DMS53 (cell line): ENCODE measurements at regions not wholly inside any gene's neighbourhood (a gene's known extent, or its start where the extent isn't known, plus 50 kb on each side); places are given as distances from the start of the nearest gene placed in this dataset.

Source experiments
- DNase-seq: peaks from one replicate; lab custom pipeline; 2025; lab: John Stamatoyannopoulos, UW

DNA sequence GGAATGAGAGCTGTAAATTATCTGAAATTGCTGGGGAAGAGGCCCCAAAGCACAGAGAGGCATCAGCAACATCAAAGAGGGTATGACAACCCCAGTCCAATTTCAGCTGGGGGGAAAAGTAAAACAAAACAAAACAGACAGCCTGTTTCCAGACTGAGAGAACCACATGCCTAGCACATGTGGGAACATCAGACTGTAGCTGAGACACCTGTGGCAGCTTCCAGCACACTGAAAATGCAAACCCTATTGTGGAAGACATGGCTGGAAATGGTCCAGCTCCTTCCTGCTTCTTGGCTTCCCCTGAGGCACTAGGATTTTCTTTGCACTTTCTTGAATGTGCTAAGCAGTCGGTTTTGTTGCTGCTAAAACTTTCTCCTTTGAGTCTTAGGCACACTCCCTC is 240.9 kb upstream of the STS start:
- DNase-seq: no peak

DNA sequence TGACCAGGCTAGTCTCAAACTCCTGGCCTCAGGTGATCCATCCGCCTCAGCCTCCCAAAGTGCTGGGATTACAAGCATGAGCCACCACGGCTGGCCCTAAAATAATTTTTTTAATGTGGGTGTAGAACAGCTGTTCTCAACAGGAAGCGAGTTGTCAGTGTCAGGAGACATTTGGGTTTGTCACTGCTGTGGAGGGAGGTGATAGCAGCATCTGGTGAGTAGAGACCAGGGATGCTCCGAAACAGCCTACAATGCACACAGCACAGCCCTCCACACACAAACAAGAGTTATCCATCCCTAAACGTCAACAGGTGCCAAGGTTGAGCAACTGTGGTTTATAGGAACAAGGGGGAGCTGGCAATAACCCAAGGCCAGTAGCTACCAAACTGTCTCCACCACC is 243.4 kb upstream of the STS start:
- no peak for DNase-seq

DNA sequence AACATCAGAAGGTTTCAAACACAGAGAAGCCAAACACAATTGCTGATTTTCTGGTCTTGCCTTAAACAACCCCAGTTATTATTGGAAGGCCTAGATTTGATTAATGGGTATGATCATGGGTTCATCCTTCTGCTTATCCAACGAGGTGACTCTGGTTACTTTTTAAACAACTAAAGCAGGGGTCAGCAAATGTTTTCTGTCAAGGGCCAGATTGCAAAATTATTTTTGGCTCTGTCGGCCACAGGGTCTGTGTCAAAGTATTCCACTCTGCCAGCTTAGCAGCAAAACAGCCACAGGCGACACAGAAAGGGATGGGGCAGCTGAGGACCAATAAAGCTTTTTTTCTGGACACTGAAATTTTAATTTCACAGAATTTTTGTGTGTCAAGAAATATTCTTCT is 249.1 kb upstream of the STS start:
- no peak for DNase-seq

DNA sequence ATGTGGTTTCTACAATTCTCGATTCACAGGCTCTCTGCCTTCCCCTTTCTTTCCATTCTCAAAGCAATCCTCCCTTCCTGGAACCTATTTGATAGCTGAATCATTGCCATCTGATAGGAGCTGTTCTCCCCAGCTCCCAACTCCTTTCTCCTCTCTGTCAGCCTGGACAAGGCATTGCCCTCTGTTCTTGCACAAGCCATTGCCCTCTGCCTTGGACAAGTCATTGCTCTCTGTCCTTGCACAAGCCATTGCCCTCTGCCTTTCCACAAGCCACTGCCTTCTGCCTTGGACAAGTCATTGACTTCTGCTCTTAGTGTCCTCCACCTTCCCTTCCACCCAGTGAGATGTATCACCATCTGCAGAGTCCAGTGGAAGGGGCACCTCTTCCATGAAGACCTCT is 256.1 kb upstream of the STS start:
- no peak for DNase-seq

GRCh38 chrX:6890544-6891261 is 256.8 kb upstream of the STS start:
- DNase-seq: peak; percentile 7

- DNase-seq: peak; percentile 7
Observed at GRCh38 chrX:6885909-6886308, 261.6 kb upstream of the STS start.

DNA sequence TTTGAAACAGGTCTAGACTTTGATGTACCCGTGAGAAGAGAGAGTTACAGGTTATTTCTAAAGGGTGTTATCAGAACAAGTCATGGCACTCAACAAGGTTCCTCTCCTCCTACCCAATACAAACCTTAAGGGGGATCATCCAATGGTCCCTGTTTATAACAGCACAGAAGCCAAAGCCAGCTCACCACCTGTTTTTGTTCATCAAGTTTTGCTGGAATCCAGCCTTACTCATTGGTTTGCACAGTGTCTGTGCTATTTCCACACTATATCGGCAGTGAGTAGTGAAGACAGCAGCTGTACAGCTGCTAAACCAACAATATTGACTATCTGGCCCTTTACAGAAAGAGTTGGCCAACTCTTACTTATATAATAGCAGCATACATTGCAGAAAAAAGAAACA is 262.1 kb upstream of the STS start:
- DNase-seq: no peak

GRCh38 chrX:6861456-6861855 is 286.1 kb upstream of the STS start:
- DNase-seq: no peak

- DNase-seq: no peak
Observed at GRCh38 chrX:6857749-6858148, 289.8 kb upstream of the STS start.

- no peak for DNase-seq
Observed at GRCh38 chrX:6856471-6856870, 291.0 kb upstream of the STS start.

GRCh38 chrX:6852869-6853268 is 294.6 kb upstream of the STS start:
- DNase-seq: no peak

DNA sequence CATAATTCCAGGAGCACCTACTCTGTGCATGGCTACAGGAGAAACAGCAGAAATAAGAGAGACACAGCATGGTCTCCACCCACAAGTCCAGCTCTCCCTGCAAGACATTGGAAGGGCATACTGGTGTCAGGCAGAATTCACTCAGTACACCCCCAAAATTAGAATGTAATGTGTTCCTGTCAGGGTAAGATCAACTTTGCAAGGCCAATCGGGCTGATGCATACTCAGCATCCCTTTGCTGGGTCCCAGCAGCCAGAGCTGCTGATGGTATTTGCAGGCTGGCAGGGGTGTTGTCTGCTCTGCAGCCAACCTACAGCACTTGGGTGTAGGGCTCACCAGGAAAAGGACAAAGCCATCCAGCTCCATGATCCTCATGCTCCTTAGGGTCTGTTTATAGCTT is 295.4 kb upstream of the STS start:
- DNase-seq: no peak

GRCh38 chrX:6851140-6851539 is 296.4 kb upstream of the STS start:
- DNase-seq: no peak

GRCh38 chrX:6849716-6850414 is 297.6 kb upstream of the STS start:
- DNase-seq: no peak

DNA sequence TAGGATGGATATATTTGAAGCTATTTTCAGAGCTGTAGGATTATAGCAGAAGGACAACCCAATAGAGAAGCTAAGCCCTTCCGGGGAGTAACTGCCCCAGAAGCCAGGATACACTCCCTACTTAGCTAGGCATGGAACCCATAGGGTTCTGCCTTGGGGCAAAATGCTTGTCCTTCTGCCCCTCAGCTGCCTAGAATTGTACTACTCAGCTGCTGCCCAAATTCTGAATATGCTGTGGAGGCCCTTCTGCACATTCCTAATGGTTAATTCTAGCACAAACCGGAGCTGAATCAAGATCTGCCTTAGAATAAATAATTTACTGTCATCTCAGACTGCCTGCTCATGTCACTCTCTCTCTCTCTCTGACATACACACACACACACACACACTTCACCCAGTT is 297.7 kb upstream of the VCX3A start:
- DNase-seq: no peak

DNA sequence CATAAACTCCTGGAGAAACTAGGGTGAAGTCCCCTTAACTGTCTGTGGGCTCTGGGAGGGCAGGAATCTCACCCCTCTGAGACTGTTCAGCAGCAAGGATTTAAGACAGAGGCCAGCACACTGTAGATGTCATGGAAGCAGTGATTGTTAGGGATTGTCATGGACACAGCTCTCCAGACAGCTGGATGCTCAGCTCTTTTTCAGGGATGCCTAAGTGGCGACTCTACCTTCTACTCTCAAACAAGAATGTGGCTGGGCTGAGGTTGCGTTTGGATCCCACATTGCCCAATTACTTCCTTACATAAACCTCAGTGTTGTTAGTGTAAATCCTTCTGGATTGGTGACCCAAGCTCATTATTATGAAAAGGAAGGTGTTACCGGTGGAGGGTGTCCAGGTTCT is 291.9 kb upstream of the VCX3A start:
- DNase-seq: no peak

GRCh38 chrX:6821730-6822129 is 286.8 kb upstream of the VCX3A start:
- no peak for DNase-seq

DNA sequence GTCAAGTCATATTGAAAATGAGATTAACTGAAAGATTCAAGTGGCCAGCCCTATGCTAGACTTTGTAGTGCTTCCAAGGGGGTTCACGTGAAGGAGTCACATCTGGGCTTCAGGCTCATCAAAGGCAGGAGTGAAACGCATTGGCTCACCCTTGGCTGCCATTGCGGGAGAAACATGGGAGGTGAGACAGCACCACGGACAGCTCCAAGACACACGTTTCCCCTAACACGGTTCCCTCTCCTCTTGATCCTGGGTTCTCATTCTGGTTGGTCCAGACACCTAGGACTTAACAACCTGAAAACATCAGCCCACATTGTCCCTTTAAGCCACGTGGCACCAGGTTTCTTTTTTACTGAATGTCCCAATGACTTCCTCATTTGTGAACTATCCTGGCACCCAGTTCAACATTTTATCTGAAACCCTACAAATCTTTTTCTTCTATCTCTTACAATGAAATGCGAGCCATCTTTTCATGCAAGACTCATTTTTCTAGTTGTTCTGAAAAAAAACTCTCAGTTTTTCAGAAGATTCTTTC is 279.0 kb upstream of the VCX3A start:
- DNase-seq: no peak

DNA sequence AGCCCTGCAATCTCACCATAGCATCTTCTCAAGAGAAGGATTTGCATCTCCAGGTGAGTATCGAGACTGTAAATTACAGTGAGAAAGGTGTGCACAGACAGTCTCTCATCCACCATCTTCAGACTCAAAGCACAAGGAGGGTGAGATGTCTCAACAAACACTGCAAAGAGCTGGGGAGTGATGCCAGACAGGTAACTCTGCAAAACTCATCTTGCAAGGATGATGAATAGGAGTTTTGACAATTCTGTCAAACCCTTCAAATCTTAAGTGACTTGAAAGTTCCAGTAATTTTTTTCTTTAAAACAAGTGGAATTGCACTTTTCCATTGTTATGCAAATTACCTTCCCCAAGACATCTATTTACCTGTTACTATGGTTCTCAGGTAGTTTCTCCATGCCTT is 277.2 kb upstream of the VCX3A start:
- no peak for DNase-seq

DNA sequence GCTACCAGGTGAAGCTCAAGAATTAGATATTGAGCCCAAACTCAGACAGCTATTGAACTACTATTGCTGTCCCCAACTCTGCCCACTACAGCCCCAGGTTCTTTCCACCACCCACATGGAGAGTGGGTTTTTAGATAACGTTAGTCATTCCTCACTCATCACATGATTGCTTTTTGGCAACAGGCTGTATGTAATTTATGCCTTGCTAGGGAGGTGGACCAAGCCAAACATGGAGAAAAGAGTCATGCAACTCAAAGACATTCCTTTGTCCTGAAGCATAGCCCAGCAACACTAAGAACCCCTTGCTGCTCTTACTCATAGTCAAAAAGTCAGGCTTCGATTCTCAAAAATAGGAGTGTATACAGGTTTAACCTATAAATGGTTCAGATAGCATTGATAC is 275.9 kb upstream of the VCX3A start:
- DNase-seq: no peak

- DNase-seq: no peak
Observed at GRCh38 chrX:6803607-6804006, 268.7 kb upstream of the VCX3A start.

DNA sequence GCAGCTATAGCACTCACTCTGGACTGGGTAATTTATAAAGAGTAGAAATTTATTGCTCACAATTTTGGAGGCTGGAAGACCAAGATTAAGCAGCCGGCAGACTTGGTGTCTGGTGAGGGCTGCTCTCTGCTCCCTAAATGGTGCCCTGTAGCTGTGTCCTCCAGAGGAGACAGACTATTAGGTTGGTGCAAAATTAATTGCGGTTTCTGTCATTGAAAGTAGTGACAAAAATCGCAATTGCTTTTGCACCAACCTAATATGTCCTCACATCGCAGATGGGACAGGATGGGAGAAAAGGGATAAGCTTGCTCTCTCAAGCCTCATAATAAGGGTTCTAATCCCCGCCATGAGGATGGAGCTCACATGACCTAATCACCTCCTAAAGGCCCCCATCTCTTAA is 258.1 kb upstream of the VCX3A start:
- no peak for DNase-seq

DNA sequence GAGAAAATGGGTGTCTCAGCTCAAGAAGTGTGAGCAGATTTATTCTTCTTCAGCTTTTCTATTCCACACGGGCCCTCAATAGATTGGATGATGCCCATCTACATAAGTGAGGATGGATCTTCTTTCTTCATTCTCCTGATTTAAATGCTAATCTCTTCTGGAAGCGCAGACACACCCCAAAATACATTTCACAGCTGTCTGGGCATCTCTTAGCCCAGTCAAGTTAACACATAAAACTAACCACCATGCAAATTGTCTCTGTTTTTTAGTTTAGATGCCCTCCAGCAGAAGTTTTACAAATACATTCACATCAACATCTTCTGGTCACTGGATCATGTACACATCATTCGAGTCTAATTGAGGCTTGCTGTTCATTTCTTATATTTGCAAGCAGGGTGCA is 249.0 kb upstream of the VCX3A start:
- no peak for DNase-seq

DNA sequence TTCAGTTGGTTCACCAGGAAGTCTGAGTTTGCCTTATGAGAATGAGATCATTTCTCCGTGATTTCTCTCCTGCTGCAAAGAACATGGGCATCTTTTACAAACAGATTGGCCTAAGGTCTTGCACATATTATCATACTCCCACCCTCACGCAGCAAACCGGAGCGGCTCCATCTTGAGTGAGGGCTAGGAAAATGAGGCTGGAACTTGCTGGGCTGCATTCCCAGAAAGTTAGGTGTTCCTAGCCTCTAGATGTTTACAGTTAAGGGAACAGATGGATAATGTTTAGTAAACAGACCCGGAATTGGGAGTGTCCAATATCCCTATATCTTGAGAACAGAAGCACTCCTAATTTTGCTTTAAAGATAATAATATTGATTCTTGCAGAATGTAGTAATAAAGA is 247.9 kb upstream of the VCX3A start:
- no peak for DNase-seq
